ENCODE measurements at regions not wholly inside any gene's neighbourhood (a gene's known extent, or its start where the extent isn't known, plus 50 kb on each side); places are given as distances from the start of the nearest gene placed in this dataset.

- TF ChIP-seq RAD21 (IDR thresholded peaks at IDR 0.05 in 1 of 2, conservative IDR thresholded peaks at IDR 0.05 in 1 of 2; ENCODE audit: low read depth in 2 of 2, low read length in 2 of 2) (no peak), EP300 (IDR thresholded peaks at IDR 0.05; ENCODE audit: borderline replicate concordance in 1 of 2, low read depth in 2 of 2, low read length in 2 of 2) (no peak), E2F6 (IDR thresholded peaks at IDR 0.05) (no peak), ASH2L (IDR thresholded peaks at IDR 0.05; ENCODE audit: low read length) (no peak)
Observed at GRCh38 chr14:53381895-53382294, 228.8 kb upstream of the DDHD1 start (continued).

Data from H1 (cell line).